Endothelial cell of umbilical vein (primary cell): ENCODE measurements at regions not wholly inside any gene's neighbourhood (a gene's known extent, or its start where the extent isn't known, plus 50 kb on each side); places are given as distances from the start of the nearest gene placed in this dataset.

ENCODE experiments used
- BruUV-seq: library from RNA; stranded (reverse); fragments of 400-500 nt; replicated peaks from 2 replicates; lab custom pipeline; 2021; lab: Mats Ljungman, UMichigan
- CTCF ChIA-PET: fragments of 300-600, 350-600 bp; sonication (Branson Sonifier 250); formaldehyde crosslinking; loops from one replicate; lab custom pipeline; 2021; ENCODE audit warnings: antibody characterized with exemption, inconsistent platforms; lab: Charles Lee
- POLR2A ChIA-PET: fragments of 300-600, 350-600 bp; sonication (Branson Sonifier 250); formaldehyde crosslinking; loops from one replicate; lab custom pipeline; 2021; ENCODE audit warnings: antibody characterized with exemption, inconsistent platforms; lab: Charles Lee
- DNase-seq: peaks from one replicate; pipeline ENCODE4 v3.0.0-alpha.2; 2011; ENCODE audit warnings: low read depth, low spot score
- FAIRE-seq: peaks from 2 replicates; lab custom pipeline; 2011; peaks lifted over from hg19 to GRCh38; lab: Jason Lieb, UNC
- H2AFZ ChIP-seq: 2 replicates; pipeline ENCODE4 v1.6.0; 2012; ENCODE audit warnings: low read depth, low read length, control low read depth, inconsistent platforms
- H3K27ac ChIP-seq: 2 replicates; pipeline ENCODE4 v1.5.1; 2011; ENCODE audit warnings: low read depth, mild to moderate bottlenecking, control low read depth, low read length, moderate library complexity; ENCODE audit not compliant: insufficient read depth
- H3K27me3 ChIP-seq, 2 experiments: 2 replicates each; pipeline versions ENCODE4 v1.6.0 to v1.6.1; 2011; ENCODE audit warnings: low read length in 2 of 2, mixed read lengths in 1 of 2; ENCODE audit not compliant: control insufficient read depth in 2 of 2, insufficient read depth in 2 of 2
- H3K36me3 ChIP-seq, 2 experiments: 2 replicates in 1 of 2; 3 replicates in 1 of 2; pipeline ENCODE4 v1.5.1; 2011; ENCODE audit warnings: low read length in 2 of 2, mild to moderate bottlenecking in 1 of 2, moderate library complexity in 1 of 2; ENCODE audit not compliant: control insufficient read depth in 2 of 2, insufficient read depth in 2 of 2; ENCODE audit errors: extremely low read depth in 1 of 2
- H3K4me1 ChIP-seq: 3 replicates; pipeline ENCODE4 v1.5.1; 2011; ENCODE audit warnings: mild to moderate bottlenecking, low read length; ENCODE audit not compliant: control insufficient read depth, insufficient read depth; ENCODE audit errors: extremely low read depth
- H3K4me2 ChIP-seq: 2 replicates; pipeline ENCODE4 v1.6.1; 2011; ENCODE audit warnings: low read length, control low read depth, mixed read lengths; ENCODE audit not compliant: insufficient read depth
- H3K4me3 ChIP-seq, 3 experiments: fragments of 200-600 bp in 1 of 3; sonication (generic), shearing (Covaris generic) in 1 of 3; replicated peaks in 1 of 3; 2 replicates each; pipeline ENCODE4 v1.5.1; 2011 to 2016; ENCODE audit warnings: control low read depth in 3 of 3, low read length in 3 of 3, mild to moderate bottlenecking in 2 of 3, inconsistent platforms in 1 of 3, low read depth in 1 of 3, moderate library complexity in 1 of 3; ENCODE audit not compliant: insufficient read depth in 1 of 3
- H3K79me2 ChIP-seq: 2 replicates; pipeline ENCODE4 v1.6.0; 2012; ENCODE audit warnings: low read length, inconsistent platforms; ENCODE audit not compliant: control insufficient read depth, insufficient read depth
- H3K9ac ChIP-seq: replicated peaks from 2 replicates; pipeline ENCODE3; 2011; ENCODE audit warnings: low read length, control low read depth; ENCODE audit not compliant: insufficient read depth; ENCODE audit errors: extremely low read depth
- H3K9me1 ChIP-seq: replicated peaks from 3 replicates; pipeline ENCODE4 v1.6.0; 2011; ENCODE audit warnings: mild to moderate bottlenecking, low read length; ENCODE audit not compliant: control insufficient read depth, insufficient read depth; ENCODE audit errors: extremely low read depth
- H3K9me3 ChIP-seq: replicated peaks from 2 replicates; pipeline ENCODE4 v1.5.1; 2012; ENCODE audit warnings: low read length, inconsistent platforms; ENCODE audit not compliant: control insufficient read depth, insufficient read depth
- H4K20me1 ChIP-seq: replicated peaks from 2 replicates; pipeline ENCODE3; 2011; ENCODE audit warnings: mild to moderate bottlenecking, low read length; ENCODE audit not compliant: control insufficient read depth, insufficient read depth; ENCODE audit errors: extremely low read depth
- EZH2 ChIP-seq: IDR thresholded peaks from 2 replicates; pipeline ENCODE4 v1.6.1; 2012; ENCODE audit warnings: borderline replicate concordance, low read depth, mild to moderate bottlenecking, moderate library complexity, low read length, inconsistent platforms; ENCODE audit not compliant: severe bottlenecking
- FOS ChIP-seq: IDR thresholded peaks from 2 replicates; pipeline ENCODE4 v1.6.1; 2011; ENCODE audit warnings: mild to moderate bottlenecking, low read length, moderate library complexity, borderline replicate concordance; ENCODE audit not compliant: insufficient read depth
- GATA2 ChIP-seq: IDR thresholded peaks from 2 replicates; pipeline ENCODE4 v1.7.0; 2011; ENCODE audit warnings: low read depth, mild to moderate bottlenecking, moderate library complexity, mixed read lengths, low read length; ENCODE audit not compliant: insufficient read length, insufficient read depth
- JUN ChIP-seq: IDR thresholded peaks from 2 replicates; pipeline ENCODE4 v1.6.1; 2011; ENCODE audit warnings: borderline replicate concordance, low read depth; ENCODE audit not compliant: insufficient read length, insufficient read depth
- MYC ChIP-seq: IDR thresholded peaks from one replicate; pipeline ENCODE4 v1.6.1; 2011; ENCODE audit warnings: mild to moderate bottlenecking, low read depth, low read length
- POLR2A ChIP-seq: IDR thresholded peaks from 2 replicates; pipeline ENCODE4 v1.6.1; 2012; ENCODE audit warnings: low read depth, mild to moderate bottlenecking, control low read depth, low read length
- POLR2AphosphoS5 ChIP-seq: IDR thresholded peaks from 2 replicates; pipeline ENCODE4 v1.6.1; 2012; ENCODE audit warnings: low read depth, mild to moderate bottlenecking, control low read depth, low read length, moderate library complexity; ENCODE audit not compliant: insufficient read depth
- dilution Hi-C: fragments of 300-500 bp; cut with MboI; formaldehyde crosslinking; loops from one replicate; pipeline ENCODE4 v1.15.0; 2019; ENCODE audit warnings: low sequenced_read_pairs; ENCODE audit not compliant: extremely low pct_ligation_motif_present
- intact Hi-C: fragments of 100-400 bp; cut with micrococcal nuclease; formaldehyde crosslinking; loops from one replicate; pipeline ENCODE4 v1.10.0; 2022
- TF ChIP-seq, protein P1 (sequence below): IDR thresholded peaks from 2 replicates; pipeline ENCODE4 v1.6.1; 2011; ENCODE audit not compliant: insufficient read depth, insufficient read length
- TF ChIP-seq, protein P2 (sequence below), 2 donors: IDR thresholded peaks; 1 replicate in 1 of 2; 2 replicates in 1 of 2; pipeline ENCODE4 v1.5.1; 2011; ENCODE audit warnings: low read length in 2 of 2, mild to moderate bottlenecking in 2 of 2, moderate library complexity in 2 of 2, control low read depth in 1 of 2, inconsistent platforms in 1 of 2, low read depth in 1 of 2; ENCODE audit not compliant: insufficient read depth in 1 of 2; ENCODE audit errors: extremely low read depth in 1 of 2

DNA sequence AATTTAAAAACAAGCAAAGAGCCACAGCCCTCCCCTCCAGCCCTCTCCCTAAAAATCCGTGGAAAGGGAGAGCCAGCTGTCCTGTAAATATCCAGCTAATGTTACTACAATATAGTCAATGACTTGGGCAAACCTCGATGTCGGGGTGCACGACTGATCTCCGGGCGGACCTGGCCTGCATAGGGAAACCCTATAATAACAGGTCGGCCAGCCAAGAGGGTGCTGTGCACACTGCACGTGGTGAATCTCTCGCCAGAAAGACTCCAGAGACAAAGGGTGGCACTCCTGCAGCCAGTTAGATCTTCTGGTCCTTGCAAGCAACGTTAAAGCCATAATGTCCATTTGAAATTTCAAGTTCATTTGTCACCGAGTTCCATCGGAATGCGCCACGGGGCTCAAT is 1092.8 kb downstream of the ADGRL3 start:
- Histone ChIP-seq H2AFZ (no peak overlapping the region), H3K4me3 (no peak overlapping the region), H3K9ac (no peak overlapping the region), H4K20me1 (no peaks in the 10 kb centered on the region), H3K4me1 (no peaks in the 10 kb centered on the region), H3K9me3 (peaks cover 4% of the 10 kb centered on the region), H3K4me2 (no peak overlapping the region), H3K27ac (no peak overlapping the region), H3K79me2 (no peaks in the 10 kb centered on the region), H3K36me3 (no peaks in the 10 kb centered on the region), H3K27me3 (no peaks in the 10 kb centered on the region), H3K9me1 (no peaks in the 10 kb centered on the region)
- no TSS peak for BruUV-seq
- FAIRE-seq = no peak
- intact Hi-C loops = no loop called here
- no peak for DNase-seq
- no peak for TF ChIP-seq JUN
- TF ChIP-seq POLR2AphosphoS5 = no peak
- TF ChIP-seq GATA2 = no peak
- ChIA-PET POLR2A (no interaction called here), CTCF (no interaction called here)
- dilution Hi-C loops = no loop called here

DNA sequence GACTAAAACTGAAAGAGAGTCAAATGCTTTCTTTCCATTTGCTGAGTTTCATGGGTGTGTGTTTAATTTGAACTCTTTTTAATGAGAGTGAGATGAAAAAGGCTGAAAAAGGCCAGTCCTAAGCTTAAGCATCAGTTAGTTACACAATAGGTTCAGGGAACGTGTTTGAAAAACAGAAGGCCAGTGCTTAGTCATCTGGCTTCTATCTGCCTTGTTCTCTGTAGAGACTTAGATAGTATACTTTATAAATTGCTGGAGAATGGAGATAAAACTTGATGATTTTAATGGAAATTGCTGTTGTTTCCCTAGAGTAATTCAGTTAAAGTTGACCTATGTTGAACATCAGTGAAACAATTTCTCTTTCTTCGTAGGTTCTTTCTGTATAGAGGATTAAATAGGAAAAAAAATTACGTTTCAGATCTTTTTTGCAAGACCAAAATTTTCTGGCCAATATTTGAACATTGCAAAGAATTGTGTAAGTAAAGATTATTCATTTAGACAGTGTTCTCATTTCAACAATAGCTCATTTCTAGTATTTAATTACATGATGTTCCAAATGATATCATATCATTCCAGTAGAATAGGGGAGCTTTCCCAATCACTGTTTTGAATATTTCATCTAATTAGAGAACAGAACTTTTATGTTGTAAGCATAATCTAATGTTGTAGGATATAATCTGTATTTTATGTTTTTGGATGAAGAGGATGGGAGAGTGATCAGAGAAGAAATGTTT is 1088.8 kb downstream of the ADGRL3 start:
- Histone ChIP-seq H3K9me3 (peaks cover 1% of the 10 kb centered on the region), H3K9me1 (no peaks in the 10 kb centered on the region), H3K27ac (no peak overlapping the region), H2AFZ (no peak overlapping the region), H3K4me2 (no peak overlapping the region), H3K4me1 (no peaks in the 10 kb centered on the region), H3K4me3 (no peak overlapping the region), H3K27me3 (no peaks in the 10 kb centered on the region), H4K20me1 (no peaks in the 10 kb centered on the region), H3K79me2 (no peaks in the 10 kb centered on the region), H3K36me3 (no peaks in the 10 kb centered on the region), H3K9ac (no peak overlapping the region)
- TF ChIP-seq, protein P1, sequence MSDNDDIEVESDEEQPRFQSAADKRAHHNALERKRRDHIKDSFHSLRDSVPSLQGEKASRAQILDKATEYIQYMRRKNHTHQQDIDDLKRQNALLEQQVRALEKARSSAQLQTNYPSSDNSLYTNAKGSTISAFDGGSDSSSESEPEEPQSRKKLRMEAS = no peak
- TF ChIP-seq JUN = no peak
- TF ChIP-seq POLR2AphosphoS5 = no peak
- TF ChIP-seq FOS = no peak
- TF ChIP-seq GATA2 = no peak
- no peak for TF ChIP-seq MYC
- TF ChIP-seq POLR2A = no peak
- TF ChIP-seq EZH2 = no peak
- TF ChIP-seq, protein P2, sequence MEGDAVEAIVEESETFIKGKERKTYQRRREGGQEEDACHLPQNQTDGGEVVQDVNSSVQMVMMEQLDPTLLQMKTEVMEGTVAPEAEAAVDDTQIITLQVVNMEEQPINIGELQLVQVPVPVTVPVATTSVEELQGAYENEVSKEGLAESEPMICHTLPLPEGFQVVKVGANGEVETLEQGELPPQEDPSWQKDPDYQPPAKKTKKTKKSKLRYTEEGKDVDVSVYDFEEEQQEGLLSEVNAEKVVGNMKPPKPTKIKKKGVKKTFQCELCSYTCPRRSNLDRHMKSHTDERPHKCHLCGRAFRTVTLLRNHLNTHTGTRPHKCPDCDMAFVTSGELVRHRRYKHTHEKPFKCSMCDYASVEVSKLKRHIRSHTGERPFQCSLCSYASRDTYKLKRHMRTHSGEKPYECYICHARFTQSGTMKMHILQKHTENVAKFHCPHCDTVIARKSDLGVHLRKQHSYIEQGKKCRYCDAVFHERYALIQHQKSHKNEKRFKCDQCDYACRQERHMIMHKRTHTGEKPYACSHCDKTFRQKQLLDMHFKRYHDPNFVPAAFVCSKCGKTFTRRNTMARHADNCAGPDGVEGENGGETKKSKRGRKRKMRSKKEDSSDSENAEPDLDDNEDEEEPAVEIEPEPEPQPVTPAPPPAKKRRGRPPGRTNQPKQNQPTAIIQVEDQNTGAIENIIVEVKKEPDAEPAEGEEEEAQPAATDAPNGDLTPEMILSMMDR (IDR thresholded peaks at IDR 0.05; ENCODE audit: extremely low read depth in 1 of 2, insufficient read depth in 1 of 2, low read depth in 1 of 2, low read length in 2 of 2) = no peak
- FAIRE-seq (no peak), DNase-seq (no peak)
- ChIA-PET POLR2A (no interaction called here), CTCF (no interaction called here)
- intact Hi-C loops (no loop called here), dilution Hi-C loops (no loop called here)
- no TSS peak for BruUV-seq
